Stimulated activated CD8-positive, alpha-beta memory T cell treated with anti-CD3 and anti-CD28 coated beads, Interleukin-15, amount 100 ng/mL, for 1 hour (primary cell): ENCODE measurements at regions not wholly inside any gene's neighbourhood (a gene's known extent, or its start where the extent isn't known, plus 50 kb on each side); places are given as distances from the start of the nearest gene placed in this dataset.

Experiments
- DNase-seq: peaks from one replicate; pipeline ENCODE4 v3.0.0-alpha.2; 2020; ENCODE audit warnings: low read depth

DNA sequence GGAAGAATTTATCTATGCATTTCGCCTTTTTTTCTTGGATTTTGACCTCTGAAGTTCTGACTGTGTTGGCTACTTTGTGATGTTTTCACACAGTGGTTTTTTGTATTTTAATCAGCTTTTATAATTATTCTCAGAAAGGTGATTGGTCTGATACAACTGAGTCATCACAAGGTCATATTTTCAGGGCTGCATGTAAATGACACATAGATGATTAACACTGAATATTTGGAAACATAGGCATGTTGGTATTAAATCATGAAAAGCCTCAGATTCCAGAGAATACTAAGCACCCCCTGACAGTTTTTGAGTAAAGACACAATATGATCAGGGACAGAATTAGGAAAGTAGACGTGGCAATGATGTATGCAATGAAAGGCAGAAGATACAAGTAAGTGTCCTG is 175.5 kb upstream of the SLCO3A1 start:
- no peak for DNase-seq

DNA sequence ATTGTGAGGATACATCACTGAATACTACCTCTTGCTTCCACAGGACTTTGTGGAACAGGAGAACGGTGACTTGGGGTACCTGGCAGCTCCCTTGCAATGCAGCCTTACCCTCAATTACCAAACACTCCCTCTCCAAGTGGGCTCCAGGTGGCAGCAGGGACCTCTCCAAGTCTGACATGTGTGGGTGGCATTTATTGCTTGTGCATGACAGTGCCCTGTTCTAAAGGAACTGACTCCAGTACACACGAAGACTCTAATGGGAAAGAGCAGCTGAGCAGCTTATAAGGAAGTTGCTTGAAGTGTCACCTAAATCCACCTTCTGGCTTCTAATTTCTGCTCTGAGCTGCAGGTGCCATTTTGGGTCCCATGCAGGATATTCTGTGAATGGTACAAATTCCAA is 174.1 kb upstream of the SLCO3A1 start:
- no peak for DNase-seq

DNA sequence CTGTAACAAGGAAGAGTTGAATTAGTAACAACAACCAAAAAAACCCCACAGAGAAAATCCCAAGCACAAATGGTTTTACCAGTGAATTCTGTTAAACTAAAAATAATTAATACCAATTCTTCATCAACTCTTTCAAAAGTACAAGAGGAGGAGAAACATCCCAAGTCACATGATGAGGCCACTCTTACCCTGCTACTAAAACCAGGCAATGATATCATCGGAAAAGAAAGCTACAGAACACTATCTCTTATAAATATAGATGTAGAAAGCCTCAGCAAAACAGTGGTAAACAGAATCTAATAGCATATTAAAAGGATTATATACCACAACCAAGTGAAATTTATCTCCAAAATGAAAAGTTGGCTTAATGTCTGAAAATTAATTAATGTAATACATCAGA is 168.1 kb upstream of the SLCO3A1 start:
- no peak for DNase-seq

DNA sequence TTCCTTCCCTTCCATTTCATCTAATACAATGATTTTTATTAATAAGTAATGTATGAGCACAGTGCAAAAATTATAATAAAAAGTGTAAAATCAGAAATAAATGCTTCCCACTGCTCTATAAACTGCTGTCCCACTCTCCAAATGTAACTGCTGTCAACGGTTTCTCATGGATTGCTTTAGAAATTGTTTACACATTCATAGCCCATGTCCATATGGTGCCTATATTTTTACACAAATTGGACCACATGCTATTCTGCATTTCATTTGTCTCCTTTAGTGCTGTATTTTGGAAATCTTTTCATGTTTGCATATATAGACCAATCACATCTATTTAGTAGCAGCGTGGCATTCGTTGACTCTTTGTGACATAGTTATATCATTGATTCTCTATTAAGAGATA is 164.7 kb upstream of the SLCO3A1 start:
- DNase-seq, result no peak

DNA sequence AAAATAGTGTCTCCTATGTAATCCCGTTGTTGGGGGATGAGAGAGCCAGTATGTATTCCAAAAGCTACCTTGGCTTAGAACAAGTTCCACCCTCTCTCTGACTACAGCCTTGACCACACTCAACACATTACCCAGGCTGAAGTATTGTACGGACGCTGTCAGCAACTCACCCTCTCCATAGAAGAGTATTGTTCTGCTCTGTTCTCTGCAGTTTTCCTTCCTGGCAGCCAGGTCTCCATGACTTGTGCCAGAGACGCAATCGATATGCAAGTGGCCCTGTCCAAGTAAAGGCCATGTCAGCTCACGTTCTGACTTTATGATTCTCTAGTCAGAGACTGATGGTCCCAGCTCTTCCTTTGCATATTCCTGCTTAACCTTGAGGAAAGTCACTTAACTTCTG is 164.1 kb upstream of the SLCO3A1 start:
- DNase-seq, result no peak

DNA sequence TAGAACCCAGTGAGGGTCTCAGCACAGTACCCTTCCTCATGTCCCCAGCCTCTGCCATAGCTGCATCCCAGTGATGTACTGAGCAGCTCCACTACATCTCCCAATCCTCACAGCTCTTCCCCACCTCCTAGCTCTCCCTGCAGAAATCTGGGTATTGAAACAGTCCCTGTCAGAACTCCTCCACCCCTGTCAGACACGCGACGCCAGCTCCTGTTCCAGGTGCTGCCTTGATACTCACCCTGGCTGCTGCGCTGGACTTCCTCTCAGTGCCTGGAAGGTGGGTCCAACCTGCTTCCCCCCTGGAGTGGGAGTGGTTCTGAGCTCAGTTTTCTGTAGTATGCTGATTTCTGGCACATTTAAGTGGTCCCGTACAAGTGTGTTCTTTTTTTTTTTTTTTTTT is 160.9 kb upstream of the SLCO3A1 start:
- no peak for DNase-seq

DNA sequence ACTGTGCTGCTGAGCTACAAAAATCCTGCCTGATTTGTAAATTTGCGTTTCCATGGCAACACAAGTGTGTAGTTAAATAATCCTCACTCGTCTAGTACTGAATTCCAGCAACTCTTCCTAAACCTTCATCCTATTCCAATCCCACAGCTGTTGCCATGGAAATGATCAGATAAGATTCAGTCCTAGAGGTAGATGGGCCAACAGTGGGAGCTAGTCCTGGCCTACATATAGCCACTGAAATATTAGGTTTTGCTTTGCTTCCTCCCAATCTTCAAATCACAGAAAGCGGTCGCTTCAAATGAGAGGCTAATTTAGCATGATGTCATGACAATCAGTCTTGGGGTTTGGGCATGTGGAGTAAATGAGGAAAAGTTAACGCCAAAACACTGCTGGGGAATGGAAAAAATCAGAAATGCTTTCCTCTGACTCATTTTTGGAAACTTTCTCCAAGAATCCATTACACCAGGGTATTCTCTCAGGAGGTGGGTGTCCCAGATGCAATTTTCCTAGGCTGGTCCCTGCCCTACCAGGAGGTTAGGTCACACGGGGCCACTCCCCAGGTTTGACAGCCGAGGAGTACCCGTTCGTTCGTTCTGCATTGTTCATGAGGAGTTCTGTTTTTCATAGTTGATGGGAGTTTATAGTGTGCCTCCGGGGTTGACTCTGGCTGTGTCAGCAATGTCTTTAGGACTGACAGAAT is 159.2 kb upstream of the SLCO3A1 start:
- no peak for DNase-seq

DNA sequence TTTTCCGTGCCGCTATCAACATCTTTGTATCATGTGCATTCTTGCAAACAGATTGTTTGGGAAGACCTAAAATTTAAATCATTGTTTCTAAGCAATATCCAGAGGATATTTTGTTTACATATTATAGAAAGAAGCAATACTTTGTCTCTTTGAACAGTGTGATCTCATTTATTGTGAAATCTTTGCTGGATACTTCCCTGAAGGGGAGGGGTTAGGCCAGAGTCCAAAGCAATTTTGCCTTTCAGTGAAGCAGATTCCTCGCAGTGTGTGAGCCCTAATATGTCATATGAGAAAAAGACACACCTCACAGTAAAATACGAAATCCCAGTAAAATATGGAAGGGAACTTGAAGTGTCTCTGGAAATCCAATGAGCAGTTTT is 158.7 kb upstream of the SLCO3A1 start:
- DNase-seq, result no peak

DNA sequence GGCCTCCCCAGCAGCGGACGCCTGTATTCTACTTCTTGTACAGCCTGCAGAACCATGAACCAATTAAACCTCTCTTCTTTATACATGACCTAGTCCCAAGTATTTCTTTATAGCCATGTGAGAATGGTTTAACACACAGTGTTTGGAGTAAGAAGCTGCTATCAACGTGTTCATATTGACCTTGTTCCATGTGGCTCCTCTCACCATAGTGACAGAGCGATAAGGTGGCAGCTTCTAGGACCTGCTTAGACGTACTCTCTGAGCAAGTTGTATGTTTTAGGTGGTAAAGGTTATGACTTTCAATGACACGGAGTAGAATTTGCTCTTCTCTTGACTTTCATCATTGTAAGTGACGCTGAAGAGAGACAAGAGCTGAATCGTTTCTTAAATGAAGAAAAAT is 157.7 kb upstream of the SLCO3A1 start:
- no peak for DNase-seq

DNA sequence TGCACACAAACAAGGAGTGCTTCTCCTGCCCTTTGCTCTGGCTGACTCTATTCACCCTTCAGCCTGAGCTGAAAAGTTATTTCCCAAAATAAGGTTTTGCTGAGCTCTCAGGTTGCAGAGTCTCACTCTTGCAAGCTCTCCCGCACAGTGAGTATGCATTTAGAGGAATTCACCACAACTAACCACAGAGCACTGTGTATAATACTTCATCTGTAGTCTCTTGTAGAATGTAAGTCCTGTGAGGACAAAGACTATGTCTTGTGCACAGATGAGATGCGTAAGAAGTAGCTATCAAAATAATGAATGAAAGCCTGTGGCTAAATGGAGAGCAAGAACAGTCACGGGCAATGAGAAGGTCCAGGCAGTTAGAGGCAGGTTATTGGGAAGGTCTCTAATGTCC is 156.5 kb upstream of the SLCO3A1 start:
- DNase-seq, result no peak

DNA sequence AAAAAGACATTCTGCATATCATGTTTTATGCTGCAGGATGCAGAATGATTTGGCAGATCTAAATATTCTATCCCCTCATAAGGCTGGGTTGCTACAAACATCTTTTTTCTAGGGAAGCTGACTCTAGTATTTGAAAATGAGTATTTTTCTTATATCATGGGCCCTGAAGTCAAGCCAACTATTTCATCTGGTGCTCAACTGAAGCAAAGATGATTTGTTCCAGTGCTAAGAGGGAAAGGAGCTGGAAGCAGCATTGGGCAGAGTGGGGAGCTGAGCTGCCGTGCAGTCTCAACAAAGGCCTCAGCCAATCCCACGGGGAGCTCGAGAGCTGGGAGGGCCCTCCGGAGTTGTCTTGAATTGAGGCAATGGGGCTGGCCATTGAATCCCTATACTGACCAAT is 155.3 kb upstream of the SLCO3A1 start:
- DNase-seq, result no peak

DNA sequence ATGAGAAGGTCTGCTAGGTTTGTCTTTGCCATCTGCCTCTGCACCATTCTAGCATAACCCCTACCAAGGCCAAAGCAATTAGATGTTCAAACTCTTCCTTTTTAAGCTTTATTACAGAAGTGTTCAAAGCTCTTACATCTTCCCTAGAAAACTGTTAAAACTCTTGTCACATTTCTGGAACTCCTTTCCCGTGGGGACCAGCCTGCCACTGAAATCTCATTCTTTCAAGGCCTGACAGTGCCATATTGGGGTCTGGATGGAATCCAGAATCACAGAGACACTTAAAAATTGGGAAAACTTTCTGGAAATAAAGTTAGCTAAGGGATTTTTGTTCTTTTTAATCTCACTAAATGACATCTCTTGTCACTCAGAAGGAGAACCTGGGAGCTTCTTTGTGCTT is 153.8 kb upstream of the SLCO3A1 start:
- DNase-seq, result no peak

DNA sequence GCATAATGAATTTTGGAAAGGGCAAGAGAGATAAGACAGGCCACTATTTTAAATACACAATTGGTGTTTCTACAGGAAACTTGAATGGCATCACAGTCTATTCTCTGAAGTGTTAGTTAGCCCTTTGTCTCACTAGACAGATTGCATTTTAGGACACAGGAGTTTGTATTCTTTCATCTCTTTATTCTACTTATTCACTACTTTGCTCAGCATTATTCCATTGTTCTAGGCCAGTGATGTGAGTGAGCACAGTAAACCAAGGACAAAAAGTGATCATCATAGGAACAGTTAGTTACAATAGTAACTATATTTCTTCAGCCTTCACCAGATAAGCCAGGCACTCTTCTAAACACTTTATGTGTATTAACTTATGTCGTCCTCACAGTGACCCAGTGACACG is 150.2 kb upstream of the SLCO3A1 start:
- DNase-seq, result no peak

DNA sequence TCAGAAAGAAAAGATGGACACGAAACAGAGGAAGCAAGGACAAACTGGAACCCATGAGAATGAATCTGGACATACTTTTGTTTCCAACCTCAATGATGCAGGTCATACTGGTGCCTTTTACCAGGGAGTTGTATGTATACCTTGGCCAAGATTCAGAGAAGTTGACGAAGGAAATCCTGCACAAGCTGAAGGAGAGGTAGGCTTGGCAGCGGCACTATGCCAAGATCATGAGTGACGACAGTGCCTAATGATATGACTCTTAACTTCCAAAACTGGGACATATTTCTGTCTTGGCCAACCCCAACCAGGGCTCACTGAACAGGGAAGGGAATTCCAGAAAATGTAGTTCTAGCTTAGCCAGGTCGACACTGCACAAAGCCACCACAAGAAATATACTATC is 149.2 kb upstream of the SLCO3A1 start:
- DNase-seq, result no peak

DNA sequence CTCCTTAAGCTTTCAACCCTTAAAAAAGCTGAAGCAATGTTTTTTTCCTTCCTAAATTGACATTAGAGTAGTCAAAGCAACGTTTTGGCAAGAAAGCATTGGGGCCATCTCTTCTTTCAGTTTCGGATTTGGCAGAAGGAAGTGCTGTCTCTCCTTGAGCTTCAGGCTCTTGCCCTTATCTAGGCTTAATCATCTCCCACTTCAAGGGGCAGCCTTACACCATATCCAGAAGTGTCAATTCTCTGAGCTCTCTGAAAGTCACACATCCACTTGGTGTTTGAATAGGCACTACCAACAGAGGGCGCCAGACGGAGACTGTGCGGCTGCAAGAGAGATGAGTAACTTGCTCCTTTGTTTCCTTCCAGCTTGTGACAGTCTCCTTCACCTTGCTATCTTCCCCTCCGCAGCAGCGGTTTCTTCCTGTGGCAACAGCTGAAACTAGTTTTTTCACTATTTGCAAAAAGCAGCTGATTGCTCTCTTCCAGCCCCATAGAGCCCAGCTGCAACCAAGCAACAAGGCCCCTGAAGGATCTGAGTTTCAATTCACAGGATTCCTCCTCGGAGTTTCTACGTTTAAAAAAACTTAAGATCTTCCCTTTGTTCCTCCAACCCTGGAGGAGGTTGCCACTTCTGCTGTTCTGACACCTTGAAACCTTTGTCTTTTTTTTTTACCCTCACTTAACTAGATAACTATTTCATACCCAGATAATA is 147.0 kb upstream of the SLCO3A1 start:
- peak; percentile 79 for DNase-seq

DNA sequence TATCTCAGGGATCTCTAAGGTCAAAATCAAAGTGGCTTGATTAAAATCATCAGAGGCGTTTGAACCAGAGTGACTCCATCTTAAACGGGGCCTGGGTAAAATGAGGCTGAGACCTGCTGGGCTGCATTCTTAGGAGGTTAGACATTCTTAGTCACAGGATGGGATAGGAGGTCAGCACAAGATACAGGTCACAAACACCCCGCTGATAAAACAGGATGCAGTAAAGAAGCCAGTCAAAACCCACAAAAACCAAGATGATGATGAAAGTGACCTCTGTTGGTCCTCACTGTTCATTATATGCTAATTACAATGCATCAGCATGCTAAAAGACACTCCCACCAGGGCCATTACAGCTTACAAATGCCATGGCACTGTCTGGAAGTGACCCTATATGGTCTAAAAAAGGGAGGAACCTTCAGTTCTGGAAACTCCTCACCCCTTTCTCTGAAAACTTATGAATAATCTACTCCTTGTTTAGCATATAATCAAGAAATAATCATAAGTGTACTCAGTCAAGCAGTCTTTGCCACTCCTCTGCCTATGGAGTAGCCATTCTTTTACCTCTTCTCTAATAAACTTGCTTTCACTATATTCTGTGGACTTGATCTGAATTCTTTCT is 143.3 kb upstream of the SLCO3A1 start:
- DNase-seq, result no peak

DNA sequence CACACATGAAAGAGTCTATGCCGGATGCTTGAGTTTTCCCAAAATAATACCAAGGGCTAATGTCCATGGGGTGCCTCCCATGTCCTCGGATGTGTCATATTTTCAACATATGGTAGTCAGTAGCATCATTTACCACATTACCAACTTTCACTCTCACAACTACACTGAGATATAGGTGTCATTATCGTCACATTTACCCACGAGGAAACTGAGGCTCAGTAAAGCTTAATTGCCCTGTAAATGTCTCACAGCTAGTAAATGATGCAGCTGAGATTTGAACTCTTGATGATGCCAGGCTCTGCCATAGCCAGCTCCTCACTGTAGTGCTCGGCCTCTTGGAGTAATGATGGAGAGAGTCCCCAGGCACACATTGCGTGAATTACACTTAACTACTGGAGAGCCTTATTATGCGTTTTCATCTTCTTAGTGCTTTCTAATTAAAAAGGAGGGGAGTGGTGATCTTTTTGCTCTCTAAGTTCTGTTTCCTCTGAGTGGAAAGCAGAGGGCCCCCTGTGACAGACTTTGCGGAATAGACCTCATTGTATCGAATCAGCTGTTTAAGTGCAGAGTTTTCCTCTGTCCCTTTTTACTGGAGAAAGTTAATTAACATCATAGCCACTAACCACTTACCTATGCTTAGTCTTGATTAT is 142.0 kb upstream of the SLCO3A1 start:
- DNase-seq, result no peak

DNA sequence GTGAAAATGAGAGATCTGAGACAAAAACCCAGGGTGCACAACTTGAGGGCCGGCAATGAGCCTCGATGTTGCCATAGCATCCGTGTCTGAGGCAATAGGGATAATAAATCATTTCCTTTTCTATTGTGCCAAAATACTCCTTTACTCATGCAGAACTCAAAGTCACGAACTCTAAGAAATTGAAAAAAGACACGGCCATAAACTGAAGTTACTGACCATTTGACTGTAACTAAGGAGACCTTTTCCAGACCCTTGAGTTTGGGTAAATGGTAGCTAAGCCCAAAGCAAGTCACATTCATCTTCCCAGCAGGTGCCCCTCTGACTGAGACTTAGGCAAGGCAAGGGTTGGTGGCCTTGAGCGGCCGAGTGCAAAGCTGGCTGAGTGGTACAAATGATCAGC is 141.2 kb upstream of the SLCO3A1 start:
- no peak for DNase-seq

DNA sequence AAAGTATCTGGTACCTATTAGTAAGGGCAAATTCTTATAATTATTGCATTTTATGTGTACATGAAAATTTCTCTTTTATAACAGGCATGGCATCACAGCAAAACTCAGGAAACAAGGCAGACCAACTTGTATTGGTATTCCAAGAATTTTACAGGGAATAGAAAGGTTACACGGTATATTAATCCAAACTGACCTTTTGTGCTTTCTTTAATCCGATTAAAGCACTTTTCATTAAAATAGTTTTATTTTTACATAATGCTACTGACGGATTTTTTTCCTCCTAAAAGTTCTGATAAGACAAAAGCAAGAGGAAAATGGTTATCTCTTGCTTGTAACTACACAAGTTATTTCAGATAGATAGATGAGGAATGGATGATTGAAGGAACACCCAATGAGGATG is 137.0 kb upstream of the SLCO3A1 start:
- no peak for DNase-seq

DNA sequence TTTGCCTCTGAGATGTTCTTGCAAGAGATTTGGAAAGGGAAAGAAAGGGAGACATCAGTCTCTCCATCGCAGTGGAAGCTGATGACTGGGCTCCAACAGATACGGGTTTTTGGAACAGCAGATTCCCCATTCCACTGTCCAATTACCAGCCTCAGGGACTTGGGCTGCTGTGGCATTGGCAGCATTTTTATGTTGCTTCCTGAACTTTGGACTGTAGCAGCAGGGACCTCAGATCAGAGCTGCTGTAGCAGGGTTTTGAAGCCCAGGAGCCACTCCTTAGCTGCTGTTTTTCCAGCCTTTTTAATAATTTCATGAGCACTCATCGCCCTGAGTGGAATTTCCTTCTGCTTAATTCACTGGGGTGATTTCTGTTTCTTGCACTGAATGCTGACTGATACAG is 135.7 kb upstream of the SLCO3A1 start:
- DNase-seq, result no peak

DNA sequence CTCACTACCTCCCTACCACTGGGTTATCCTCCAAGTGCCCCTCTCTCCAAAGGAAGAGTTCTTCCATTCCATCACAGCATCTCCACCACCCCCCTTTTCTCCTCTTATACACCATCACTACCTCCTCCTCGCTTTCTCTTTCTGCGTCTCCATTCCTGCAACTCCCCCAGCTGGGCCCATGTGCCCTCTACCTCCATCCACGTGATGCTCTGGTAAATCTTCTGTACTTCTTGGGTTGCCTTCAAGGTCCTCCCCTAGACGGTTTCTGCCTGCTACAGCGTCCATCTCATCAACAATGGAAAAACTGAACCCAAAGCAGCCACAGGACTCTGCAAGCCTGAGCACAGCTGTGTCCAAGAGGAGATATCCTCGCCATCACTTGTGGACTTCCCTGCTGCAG is 129.5 kb upstream of the SLCO3A1 start:
- no peak for DNase-seq

DNA sequence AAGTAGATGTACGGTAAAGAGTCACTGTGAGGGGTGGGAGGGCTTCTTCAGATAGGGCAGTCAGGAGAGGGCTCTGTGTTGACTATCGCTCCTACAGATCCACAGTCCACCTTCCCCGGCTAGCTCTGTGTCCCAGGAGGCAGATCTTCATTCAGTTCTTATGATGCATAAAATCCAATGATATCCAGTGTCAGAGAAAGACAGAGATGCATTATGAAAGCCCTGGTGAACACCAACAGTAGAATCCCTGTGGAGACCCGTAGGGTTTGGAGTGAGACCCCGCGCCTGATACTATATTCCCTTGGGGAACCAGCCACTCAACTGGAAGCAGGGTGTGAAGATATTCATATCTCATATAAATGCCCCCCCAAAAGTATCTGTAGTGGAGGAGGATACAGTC is 119.8 kb upstream of the SLCO3A1 start:
- no peak for DNase-seq

DNA sequence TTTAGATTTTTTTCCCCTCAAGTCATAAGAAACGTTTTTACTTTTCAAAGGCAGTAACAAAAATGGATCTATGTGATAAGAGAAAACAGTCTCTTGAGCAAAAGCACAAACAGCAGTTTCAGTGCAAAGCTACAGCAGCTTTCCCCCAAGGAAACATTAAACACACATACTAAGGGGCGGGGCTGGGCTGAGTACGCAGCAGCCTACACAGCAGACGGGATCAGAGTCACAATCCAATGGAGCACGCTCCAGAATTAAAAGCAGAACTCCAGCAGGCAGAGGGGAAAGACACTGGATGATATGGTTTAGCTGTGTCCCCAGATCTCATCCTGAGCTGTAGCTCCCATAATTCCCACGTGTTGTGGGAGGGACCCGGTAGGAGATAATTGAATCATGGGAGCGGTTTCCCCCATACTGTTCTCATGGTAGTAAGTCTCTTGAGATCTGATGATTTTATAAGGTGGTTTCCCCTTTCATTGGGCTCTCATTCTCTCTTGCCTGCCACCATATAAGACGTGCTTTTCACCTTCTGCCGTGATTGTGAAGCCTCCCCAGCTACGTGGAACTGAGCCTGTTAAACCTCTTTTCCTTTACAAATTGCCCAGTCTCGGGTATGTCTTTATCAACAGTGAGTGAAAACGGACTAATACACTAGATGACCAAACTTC is 116.2 kb upstream of the SLCO3A1 start:
- no peak for DNase-seq
